SJSA1 (cell line): ENCODE measurements at regions not wholly inside any gene's neighbourhood (a gene's known extent, or its start where the extent isn't known, plus 50 kb on each side); places are given as distances from the start of the nearest gene placed in this dataset.
"Not testable (repeated sequence)": the region's sequence is repeated elsewhere in the genome, so short reads cannot be mapped to it uniquely, and the experiment has no call there.

ENCODE experiments used
- DNase-seq, 2 experiments: peaks; one replicate each; pipeline ENCODE4 v3.0.0-alpha.2; 2015 to 2020; ENCODE audit warnings: low spot score in 2 of 2, low read depth in 1 of 2
- H3K27ac ChIP-seq: fragments of 250-450 bp; sonication (Bioruptor Pico); 2 replicates; pipeline ENCODE4 v1.5.1; 2020; ENCODE audit warnings: mild to moderate bottlenecking, moderate library complexity
- H3K27me3 ChIP-seq: fragments of 250-450 bp; sonication (Bioruptor Pico); replicated peaks from 2 replicates; pipeline ENCODE4 v1.5.1; 2020; ENCODE audit warnings: mild to moderate bottlenecking, moderate library complexity
- H3K36me3 ChIP-seq: fragments of 250-450 bp; sonication (Bioruptor Pico); 2 replicates; pipeline ENCODE4 v1.5.1; 2020; ENCODE audit warnings: mild to moderate bottlenecking
- H3K4me1 ChIP-seq: fragments of 250-450 bp; sonication (Bioruptor Pico); replicated peaks from 2 replicates; pipeline ENCODE4 v1.6.1; 2021; ENCODE audit warnings: mild to moderate bottlenecking
- H3K4me3 ChIP-seq: fragments of 250-450 bp; sonication (Bioruptor Pico); 2 replicates; pipeline ENCODE4 v1.5.1; 2020; ENCODE audit warnings: mild to moderate bottlenecking
- H3K9me3 ChIP-seq: fragments of 250-450 bp; sonication (Bioruptor Pico); replicated peaks from 2 replicates; pipeline ENCODE4 v1.5.1; 2020; ENCODE audit warnings: mild to moderate bottlenecking

DNA sequence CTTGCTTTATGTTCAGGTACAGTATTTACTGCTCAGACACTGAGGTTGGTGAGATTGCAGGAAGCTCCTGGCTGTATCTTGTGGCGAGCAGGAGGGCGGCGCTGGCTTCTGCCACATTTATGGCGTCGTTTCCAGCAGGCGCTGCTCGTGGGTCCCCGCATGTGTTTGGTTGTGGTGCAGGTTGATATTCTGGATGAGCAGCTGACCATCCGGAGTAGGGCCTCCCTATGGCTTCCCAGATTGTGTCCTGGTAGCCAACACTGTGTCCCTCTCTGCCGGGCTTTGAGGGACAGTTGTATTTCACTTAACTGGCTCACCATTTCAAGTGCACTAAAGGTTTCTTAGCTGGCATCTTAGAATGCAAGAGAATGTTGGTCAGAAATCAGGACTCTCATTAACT is 386.5 kb upstream of the TPM1 start:
- Histone ChIP-seq H3K4me3 (no peak overlapping the region), H3K27me3 (no peaks in the 10 kb centered on the region), H3K4me1 (peaks cover 16% of the 10 kb centered on the region), H3K36me3 (peaks cover 16% of the 10 kb centered on the region), H3K27ac (no peak overlapping the region), H3K9me3 (no peaks in the 10 kb centered on the region)
- DNase-seq: no peak

DNA sequence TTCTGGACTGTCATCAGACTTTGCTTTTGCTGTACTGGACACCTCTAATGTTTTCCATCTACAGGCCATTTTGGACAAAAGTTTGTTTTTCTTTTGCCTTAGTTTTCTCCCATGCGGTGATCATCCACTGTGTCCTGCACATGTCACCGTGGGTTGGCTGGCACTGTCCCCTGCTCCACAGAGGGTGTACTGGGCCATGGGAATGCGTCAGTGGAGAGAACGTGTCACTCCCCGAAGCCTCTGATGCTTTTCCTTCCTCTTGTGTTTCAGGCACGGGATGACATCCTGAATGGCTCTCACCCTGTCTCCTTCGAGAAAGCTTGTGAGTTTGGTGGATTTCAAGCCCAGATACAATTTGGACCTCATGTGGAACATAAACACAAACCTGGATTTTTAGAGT is 385.0 kb upstream of the TPM1 start:
- DNase-seq, H3K4me3 ChIP-seq, H3K27me3 ChIP-seq, H3K9me3 ChIP-seq: not testable (repeated sequence)
- Histone ChIP-seq H3K27ac (0 out of 2 replicates have a peak overlapping the region, but pooled peaks have one; percentile 58), H3K4me1 (peaks cover 16% of the 10 kb centered on the region), H3K36me3 (peaks cover 16% of the 10 kb centered on the region)

DNA sequence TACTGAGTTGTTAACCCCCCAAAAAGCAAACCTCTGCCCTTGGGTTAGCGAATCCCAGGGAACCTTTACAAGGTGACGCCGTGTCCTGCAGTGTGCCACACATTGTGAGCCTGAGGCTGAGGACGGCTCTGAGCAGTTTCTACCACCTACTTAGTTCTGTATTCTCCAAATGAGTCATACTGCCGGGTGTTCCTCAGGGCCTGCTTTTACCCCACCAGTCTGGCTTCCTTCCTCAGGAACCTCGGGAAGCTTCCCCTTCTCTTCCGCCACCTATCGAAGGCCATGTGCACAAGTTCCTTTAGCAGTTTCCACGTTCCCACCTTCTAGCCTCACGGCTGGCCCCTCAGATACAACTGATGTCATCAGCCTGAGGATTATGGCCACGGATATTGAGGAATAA is 384.0 kb upstream of the TPM1 start:
- no peaks in the 10 kb centered on the region for H3K9me3 ChIP-seq
- H3K27me3 ChIP-seq: no peaks in the 10 kb centered on the region
- H3K4me3 ChIP-seq: no peak overlapping the region
- H3K27ac ChIP-seq: peak overlapping the region; percentile 58
- H3K4me1 ChIP-seq: peaks cover 16% of the 10 kb centered on the region
- DNase-seq: peak; percentile 67 to 76
- H3K36me3 ChIP-seq: peaks cover 16% of the 10 kb centered on the region

DNA sequence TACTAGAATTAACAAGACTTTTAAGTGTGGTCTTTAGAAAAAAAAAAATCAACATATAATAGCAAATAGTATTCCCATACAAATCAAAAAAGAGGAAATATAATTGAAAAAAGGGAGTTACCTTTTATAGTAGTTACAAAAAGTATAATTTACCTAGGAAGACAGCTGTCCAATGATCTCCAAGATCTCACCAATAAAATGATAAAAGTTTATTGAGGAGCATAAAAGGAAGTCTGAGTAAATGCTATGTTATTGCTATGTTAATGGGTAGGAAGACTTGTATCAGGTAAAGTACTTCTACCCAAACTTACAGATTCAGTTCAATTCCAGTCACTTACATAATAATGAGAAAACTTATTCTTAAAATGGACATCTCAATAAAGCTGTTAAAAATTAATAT is 379.0 kb upstream of the TPM1 start:
- no peak for DNase-seq

DNA sequence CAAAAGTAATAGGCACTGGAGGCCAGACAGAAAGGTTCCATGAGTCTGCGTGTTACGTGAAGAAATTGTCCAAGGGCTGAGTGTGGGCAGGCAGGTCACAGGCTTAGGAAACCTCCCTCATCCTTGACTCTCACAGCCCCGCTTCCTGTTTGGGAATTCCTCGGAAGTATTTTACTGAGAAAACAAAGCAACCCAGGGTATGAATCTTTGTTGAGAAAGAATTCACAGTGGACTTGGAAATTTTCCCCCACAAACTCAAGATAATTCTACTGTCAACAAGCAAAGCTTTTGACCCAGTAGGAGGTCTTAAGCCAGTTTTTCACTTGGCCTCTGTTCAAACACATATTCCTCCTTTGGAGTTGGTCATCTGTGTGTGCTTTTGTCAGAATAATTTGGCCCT is 377.1 kb upstream of the TPM1 start:
- Histone ChIP-seq H3K27me3 (no peaks in the 10 kb centered on the region), H3K9me3 (no peaks in the 10 kb centered on the region), H3K27ac (peak overlapping the region; percentile 54), H3K4me1 (peaks cover 15% of the 10 kb centered on the region), H3K36me3 (no peaks in the 10 kb centered on the region), H3K4me3 (no peak overlapping the region)
- peak; percentile 77 to 90 for DNase-seq

More for the DNA sequence above, 379.0 kb upstream of the TPM1 start:
- no peak overlapping the region for H3K4me3 ChIP-seq
- H3K4me1 ChIP-seq: peaks cover 19% of the 10 kb centered on the region
- H3K36me3 ChIP-seq: no peaks in the 10 kb centered on the region
- no peak overlapping the region for H3K27ac ChIP-seq
- H3K9me3 ChIP-seq: no peaks in the 10 kb centered on the region
- no peaks in the 10 kb centered on the region for H3K27me3 ChIP-seq

DNA sequence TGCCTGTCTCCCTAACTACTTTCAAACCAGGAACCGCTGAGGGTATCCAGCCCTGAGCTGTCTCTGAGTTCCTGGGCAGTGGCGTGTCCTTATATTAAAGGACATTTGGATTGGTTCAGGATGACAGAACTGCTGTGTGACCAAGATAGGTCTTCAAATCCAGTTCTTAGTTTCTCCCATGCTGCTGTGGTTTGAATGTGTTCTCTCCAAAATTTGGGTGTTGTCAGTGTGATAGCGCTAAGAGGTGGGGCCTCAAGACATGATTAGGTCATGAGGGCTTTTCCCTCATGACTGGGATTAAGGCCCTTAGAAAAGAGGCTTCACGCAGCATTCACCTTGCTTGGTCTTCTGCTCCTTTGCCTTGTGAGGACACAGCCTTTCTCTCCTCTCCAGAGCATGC is 376.5 kb upstream of the TPM1 start:
- no peaks in the 10 kb centered on the region for H3K9me3 ChIP-seq
- peak overlapping the region; percentile 54 for H3K27ac ChIP-seq
- H3K27me3 ChIP-seq: no peaks in the 10 kb centered on the region
- H3K4me3 ChIP-seq: no peak overlapping the region
- H3K36me3 ChIP-seq: no peaks in the 10 kb centered on the region
- peaks cover 15% of the 10 kb centered on the region for H3K4me1 ChIP-seq
- no peak for DNase-seq

DNA sequence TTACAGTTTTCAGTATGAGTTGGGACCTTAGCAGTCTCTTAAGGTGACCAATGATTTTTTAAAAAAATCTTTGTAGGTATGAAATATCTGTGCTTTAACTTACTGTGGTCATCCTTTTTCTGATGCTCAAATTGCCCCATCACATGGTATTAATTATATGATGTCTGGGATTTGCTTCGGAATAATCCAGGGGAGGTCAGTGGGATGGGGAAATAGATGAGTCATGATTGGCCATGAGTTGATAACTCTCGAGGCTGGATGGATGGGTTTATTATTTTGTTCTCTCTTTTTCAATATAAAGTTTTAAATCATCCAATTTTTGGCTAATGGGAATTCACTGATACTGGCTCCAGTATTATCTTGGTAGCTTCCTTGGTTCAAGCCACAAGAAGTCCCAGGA is 370.3 kb upstream of the TPM1 start:
- Histone ChIP-seq H3K9me3 (no peaks in the 10 kb centered on the region), H3K4me3 (no peak overlapping the region), H3K27me3 (no peaks in the 10 kb centered on the region), H3K27ac (no peak overlapping the region), H3K36me3 (no peaks in the 10 kb centered on the region), H3K4me1 (no peaks in the 10 kb centered on the region)
- DNase-seq: no peak

DNA sequence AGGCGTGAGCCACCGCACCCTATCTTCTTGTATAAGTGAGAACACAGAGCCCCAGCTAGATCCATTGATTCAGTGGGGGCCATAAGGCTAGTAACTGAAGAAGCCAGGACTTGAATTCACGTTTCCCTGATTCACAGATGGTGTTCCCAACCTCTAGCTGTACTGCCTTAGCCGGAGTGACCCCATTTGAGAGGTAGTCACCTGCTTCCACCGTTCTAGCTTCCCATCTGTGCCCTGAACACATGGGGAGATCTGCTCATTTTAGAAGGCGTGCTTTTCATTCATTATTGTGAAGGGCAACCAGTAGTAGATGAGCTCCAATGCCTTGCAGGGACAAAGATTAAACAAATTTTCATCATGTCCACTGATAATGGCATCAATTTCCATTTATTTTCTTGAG is 365.7 kb upstream of the TPM1 start:
- Histone ChIP-seq H3K4me1 (no peaks in the 10 kb centered on the region), H3K27ac (no peak overlapping the region), H3K27me3 (no peaks in the 10 kb centered on the region), H3K9me3 (no peaks in the 10 kb centered on the region), H3K36me3 (no peaks in the 10 kb centered on the region), H3K4me3 (no peak overlapping the region)
- no peak for DNase-seq

DNA sequence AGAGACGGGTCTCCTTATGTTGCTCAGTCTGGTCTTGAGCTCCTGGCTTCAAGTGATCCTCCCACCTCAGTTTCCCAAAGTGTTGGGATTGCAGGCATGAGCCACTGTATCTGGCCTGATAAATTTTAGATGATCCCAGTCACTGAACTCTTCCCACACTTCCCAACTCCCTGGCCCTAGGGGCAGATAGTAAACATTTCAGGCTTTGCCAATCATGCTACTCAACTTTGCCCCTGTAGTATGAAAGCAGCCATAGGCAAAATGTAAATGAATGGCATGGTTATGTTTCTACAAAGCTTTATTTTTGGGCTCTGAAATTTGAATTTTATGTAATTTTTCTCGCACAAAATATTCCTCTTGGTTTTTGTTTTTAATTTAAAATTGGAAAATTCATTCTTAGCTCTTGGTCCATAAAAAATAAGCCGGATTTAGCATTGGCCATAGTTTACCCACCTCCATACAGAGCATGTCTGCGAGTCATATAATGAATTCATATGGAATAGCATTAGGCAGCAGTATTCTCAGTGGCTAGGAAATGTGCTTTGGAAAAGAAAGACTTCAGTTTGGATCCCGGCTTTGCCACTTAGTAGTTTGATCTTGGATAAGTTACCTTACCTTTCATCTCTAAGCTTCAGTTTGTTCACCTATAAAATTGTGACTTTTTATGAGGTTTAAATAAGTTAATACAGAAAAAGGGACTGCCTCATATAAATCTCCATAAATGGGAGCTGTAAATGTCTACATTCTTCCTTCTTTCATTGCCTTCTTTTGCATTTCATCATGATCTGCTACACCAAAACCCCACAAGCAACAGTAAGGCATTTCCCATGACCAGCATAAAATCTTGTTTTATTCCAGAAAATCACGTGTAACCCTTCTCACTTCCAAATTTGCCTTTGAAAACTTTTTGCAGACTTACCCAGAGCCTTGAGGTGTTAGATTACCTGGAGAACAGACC is 360.3 kb upstream of the TPM1 start:
- Histone ChIP-seq H3K4me1 (no peaks in the 10 kb centered on the region), H3K4me3 (no peak overlapping the region), H3K9me3 (no peaks in the 10 kb centered on the region), H3K27ac (no peak overlapping the region), H3K27me3 (no peaks in the 10 kb centered on the region), H3K36me3 (no peaks in the 10 kb centered on the region)
- DNase-seq: no peak

DNA sequence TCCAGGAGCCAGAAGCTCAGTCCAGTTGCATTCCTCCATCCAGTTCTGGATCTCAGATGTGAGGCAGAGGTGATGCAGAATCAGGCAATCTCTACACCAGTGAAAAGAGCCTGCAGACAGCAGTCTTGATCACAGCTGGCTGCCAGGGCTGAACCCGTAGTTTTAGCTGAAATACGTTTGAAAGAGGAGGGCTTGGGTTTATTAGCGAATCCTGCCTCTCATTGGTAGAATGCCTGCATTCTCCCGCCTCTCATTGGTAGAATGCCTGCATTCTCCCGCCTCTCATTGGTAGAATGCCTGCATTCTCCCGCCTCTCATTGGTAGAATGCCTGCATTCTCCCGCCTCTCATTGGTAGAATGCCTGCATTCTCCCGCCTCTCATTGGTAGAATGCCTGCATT is 359.4 kb upstream of the TPM1 start:
- not testable (repeated sequence) for H3K4me3 ChIP-seq, H3K36me3 ChIP-seq, H3K27ac ChIP-seq, H3K27me3 ChIP-seq, H3K4me1 ChIP-seq, H3K9me3 ChIP-seq, DNase-seq

DNA sequence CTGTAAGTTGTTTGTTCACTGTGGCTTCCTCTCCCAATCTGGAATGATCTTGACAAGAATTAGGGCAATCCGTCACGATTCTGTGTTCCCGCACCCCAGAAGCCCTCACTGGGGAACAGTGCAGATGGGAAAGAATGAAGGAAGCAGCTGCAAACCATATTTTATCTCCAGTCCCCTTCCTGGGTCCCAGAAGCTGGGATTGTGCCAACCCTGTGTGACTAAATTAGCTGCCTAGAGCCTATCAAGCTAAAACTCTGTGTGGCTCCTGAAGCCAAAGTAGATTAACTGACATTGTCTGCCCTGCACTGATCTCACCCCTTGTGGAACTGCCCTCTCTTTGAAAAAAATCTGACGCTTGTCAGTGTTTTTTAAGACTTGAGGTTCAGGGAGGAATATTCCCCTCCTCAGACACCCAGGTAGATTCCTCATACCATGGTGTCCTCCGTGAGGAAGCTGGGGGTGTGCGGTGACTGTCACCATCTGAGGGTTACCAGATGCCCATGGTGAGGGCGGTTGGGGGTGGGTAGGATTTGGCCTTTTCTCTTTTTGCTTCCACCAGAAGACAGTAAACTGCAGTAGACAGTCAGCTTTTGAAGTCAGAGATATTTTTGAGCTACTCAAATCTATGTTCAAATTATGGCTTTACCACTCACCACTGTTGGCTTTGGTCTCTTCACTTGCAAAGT is 358.3 kb upstream of the TPM1 start:
- Histone ChIP-seq H3K9me3 (no peaks in the 10 kb centered on the region), H3K27ac (no peak overlapping the region), H3K36me3 (no peaks in the 10 kb centered on the region), H3K27me3 (no peaks in the 10 kb centered on the region), H3K4me3 (no peak overlapping the region), H3K4me1 (no peaks in the 10 kb centered on the region)
- DNase-seq: no peak

DNA sequence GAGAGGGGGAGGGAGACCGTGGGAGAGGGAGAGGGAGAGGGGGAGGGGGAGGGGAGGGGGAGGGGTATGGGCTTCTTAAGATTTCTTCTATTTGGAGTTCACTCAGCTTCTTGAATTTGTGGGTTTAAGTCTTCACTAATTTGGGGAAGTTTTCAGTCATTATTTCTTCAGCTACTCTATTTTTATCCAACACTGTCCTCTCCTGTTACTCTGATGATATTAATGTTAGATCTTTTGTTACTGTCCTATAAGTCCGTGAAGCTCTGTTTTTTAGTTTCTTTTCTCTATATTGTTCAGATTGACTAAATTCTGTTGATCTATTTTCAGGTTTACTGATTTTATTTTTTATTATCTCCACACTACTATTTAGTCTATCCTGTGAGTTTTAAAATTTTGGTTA is 351.5 kb upstream of the TPM1 start:
- no peak for DNase-seq
- Histone ChIP-seq H3K4me3 (no peak overlapping the region), H3K9me3 (no peaks in the 10 kb centered on the region), H3K4me1 (no peaks in the 10 kb centered on the region), H3K27ac (no peak overlapping the region), H3K27me3 (no peaks in the 10 kb centered on the region), H3K36me3 (peaks cover 13% of the 10 kb centered on the region)

DNA sequence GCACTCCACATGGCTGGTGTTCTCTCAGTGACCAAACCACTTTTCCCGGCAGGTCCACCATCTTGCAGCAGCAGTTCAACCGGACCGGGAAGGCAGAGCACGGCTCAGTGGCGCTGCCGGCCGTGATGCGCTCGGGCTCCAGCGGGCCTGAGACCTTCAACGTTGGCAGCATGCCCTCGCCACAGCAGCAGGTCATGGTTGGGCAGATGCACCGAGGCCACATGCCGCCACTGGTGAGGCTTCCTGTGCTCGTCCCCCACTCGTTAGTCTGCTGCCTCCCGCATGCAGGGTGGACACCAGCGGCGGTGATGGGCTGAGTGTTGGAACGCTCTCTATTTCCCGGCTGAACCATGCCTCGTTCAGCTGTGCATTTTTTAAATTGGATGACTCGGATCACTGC is 344.9 kb upstream of the TPM1 start:
- H3K27ac ChIP-seq: no peak overlapping the region
- no peaks in the 10 kb centered on the region for H3K27me3 ChIP-seq
- H3K4me3 ChIP-seq: no peak overlapping the region
- 0 out of 2 replicates have a peak, but pooled peaks cover 2% of the 10 kb centered on the region for H3K9me3 ChIP-seq
- H3K36me3 ChIP-seq: peaks cover 19% of the 10 kb centered on the region
- DNase-seq: no peak
- H3K4me1 ChIP-seq: no peaks in the 10 kb centered on the region

DNA sequence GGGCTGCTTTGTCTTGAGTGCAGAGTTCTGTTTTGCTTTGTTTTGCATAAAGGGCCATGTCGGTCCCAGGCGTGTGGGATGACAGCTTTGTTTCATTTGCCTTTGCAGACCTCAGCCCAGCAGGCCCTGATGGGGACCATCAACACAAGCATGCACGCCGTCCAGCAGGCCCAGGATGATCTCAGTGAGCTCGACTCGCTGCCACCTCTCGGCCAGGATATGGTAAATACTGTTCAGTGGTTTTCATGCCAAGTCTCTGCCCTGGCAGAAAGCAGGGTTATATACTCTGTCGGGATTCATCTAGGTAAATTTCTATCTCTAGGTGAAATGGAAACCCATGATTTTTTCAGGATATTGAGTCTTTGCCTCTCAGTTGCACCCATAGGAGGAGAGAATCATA is 343.9 kb upstream of the TPM1 start:
- Histone ChIP-seq H3K4me1 (no peaks in the 10 kb centered on the region), H3K27me3 (no peaks in the 10 kb centered on the region), H3K36me3 (peaks cover 21% of the 10 kb centered on the region), H3K9me3 (0 out of 2 replicates have a peak, but pooled peaks cover 2% of the 10 kb centered on the region), H3K27ac (no peak overlapping the region), H3K4me3 (no peak overlapping the region)
- no peak for DNase-seq
